PC-3 (cell line): ENCODE measurements at regions not wholly inside any gene's neighbourhood (a gene's known extent, or its start where the extent isn't known, plus 50 kb on each side); places are given as distances from the start of the nearest gene placed in this dataset.

Experiments used
- ATAC-seq: fragments of 200-7000 bp; cut with Tn5 transposase; 2 replicates; pipeline ENCODE4 v1.9.1; 2020; ENCODE audit warnings: mild to moderate bottlenecking, moderate library complexity
- BruUV-seq: library from RNA; stranded (reverse); fragments of 400-500 nt; replicated peaks from 2 replicates; lab custom pipeline; 2021; lab: Mats Ljungman, UMichigan
- CTCF ChIA-PET: fragments of 300-600 bp; sonication (Branson Sonifier 250); formaldehyde crosslinking; loops from one replicate; lab custom pipeline; 2022; ENCODE audit warnings: antibody characterized with exemption; lab: Charles Lee
- POLR2A ChIA-PET: fragments of 300-600 bp; sonication (Branson Sonifier 250); formaldehyde crosslinking; loops from one replicate; lab custom pipeline; 2022; ENCODE audit warnings: antibody characterized with exemption; ENCODE audit not compliant: unreplicated experiment; lab: Charles Lee
- DNase-seq: peaks from one replicate; pipeline ENCODE4 v3.0.0-alpha.2; 2015
- H2AFZ ChIP-seq: fragments of 300-600 bp; sonication (generic); 2 replicates; pipeline ENCODE4 v1.6.0; 2016; ENCODE audit warnings: antibody characterized with exemption, low read length
- H3F3A ChIP-seq: fragments of 300-600 bp; sonication (generic); one replicate; pipeline ENCODE4 v1.6.0; 2017; ENCODE audit warnings: antibody characterized with exemption, low read length, control low read depth, mild to moderate bottlenecking; ENCODE audit not compliant: unreplicated experiment
- H3K27ac ChIP-seq: fragments of 300-600 bp; sonication (generic); 2 replicates; pipeline ENCODE4 v1.5.1; 2016; ENCODE audit warnings: mild to moderate bottlenecking, low read length
- H3K27me3 ChIP-seq: fragments of 300-600 bp; sonication (generic); 2 replicates; pipeline ENCODE4 v1.6.1; 2016; ENCODE audit warnings: low read length, mixed read lengths
- H3K36me3 ChIP-seq: fragments of 300-600 bp; sonication (generic); 2 replicates; pipeline ENCODE4 v1.6.1; 2016; ENCODE audit warnings: low read depth, mixed run types, low read length, mixed read lengths
- H3K4me1 ChIP-seq: fragments of 300-600 bp; sonication (generic); 2 replicates; pipeline ENCODE4 v1.5.1; 2016; ENCODE audit warnings: low read length; ENCODE audit not compliant: insufficient read depth
- H3K4me2 ChIP-seq: fragments of 300-600 bp; sonication (generic); 2 replicates; pipeline ENCODE4 v1.6.0; 2016; ENCODE audit warnings: low read length
- H3K4me3 ChIP-seq: fragments of 300-600 bp; sonication (generic); 2 replicates; pipeline ENCODE4 v1.5.1; 2016; ENCODE audit warnings: mild to moderate bottlenecking, low read length, mixed read lengths
- H3K79me2 ChIP-seq: fragments of 300-600 bp; sonication (generic); 2 replicates; pipeline ENCODE4 v1.6.1; 2017; ENCODE audit warnings: low read length, mixed read lengths
- H3K9ac ChIP-seq: fragments of 300-600 bp; sonication (generic); 2 replicates; pipeline ENCODE4 v1.6.0; 2016; ENCODE audit warnings: mild to moderate bottlenecking, low read length
- H3K9me2 ChIP-seq: fragments of 300-600 bp; sonication (generic); replicated peaks from 2 replicates; pipeline ENCODE4 v1.6.1; 2016; ENCODE audit warnings: mixed run types, low read length, mixed read lengths
- H3K9me3 ChIP-seq: fragments of 300-600 bp; sonication (generic); 2 replicates; pipeline ENCODE4 v1.6.1; 2016; ENCODE audit warnings: low read length, mixed read lengths
- H4K20me1 ChIP-seq: fragments of 300-600 bp; sonication (generic); 2 replicates; pipeline ENCODE4 v1.6.1; 2016; ENCODE audit warnings: low read length, mixed read lengths
- EZH2 ChIP-seq: fragments of 300-600 bp; sonication (generic); IDR thresholded peaks from one replicate; pipeline ENCODE4 v1.6.1; 2017; ENCODE audit warnings: antibody characterized with exemption, mild to moderate bottlenecking, low read length; ENCODE audit not compliant: unreplicated experiment
- EZH2phosphoT487 ChIP-seq: fragments of 300-600 bp; sonication (generic); IDR thresholded peaks from 2 replicates; pipeline ENCODE4 v1.6.1; 2018; ENCODE audit warnings: mild to moderate bottlenecking, antibody characterized with exemption, low read length, borderline replicate concordance
- intact Hi-C: fragments of 100-400 bp; cut with micrococcal nuclease; formaldehyde crosslinking; loops from 2 replicates; pipeline ENCODE4 v1.9.0; 2023
- TF ChIP-seq, protein P1 (sequence below): fragments of 300-600 bp; sonication (generic); conservative IDR thresholded peaks from 2 replicates; pipeline ENCODE4 v1.5.1; 2017; ENCODE audit warnings: antibody characterized with exemption, low read depth, mild to moderate bottlenecking, low read length

DNA sequence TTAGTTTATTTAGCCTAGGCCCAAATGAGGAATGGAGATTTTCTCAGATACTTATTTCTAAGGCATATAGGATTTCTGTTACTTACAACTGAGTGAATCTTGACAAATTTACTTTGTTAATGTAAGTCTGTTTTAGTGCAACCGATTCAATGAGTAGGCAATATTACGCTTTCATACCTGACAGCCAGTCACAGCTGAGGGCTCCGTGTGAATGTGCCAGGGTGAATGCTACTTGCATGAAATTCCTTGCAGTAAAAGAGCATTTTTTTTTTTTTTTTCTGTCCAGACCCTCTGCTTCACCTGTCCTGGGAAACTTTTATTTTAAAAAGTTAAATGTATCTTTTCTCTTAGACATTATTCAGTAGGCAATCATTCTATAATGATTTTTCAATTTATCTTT, 1100.0 kb downstream of the FAT4 start:
- H3F3A ChIP-seq: no peaks in the 10 kb centered on the region
- H3K79me2 ChIP-seq: no peaks in the 10 kb centered on the region
- no peaks in the 10 kb centered on the region for H3K36me3 ChIP-seq
- no peak overlapping the region for H3K27ac ChIP-seq
- no peak overlapping the region for H2AFZ ChIP-seq
- POLR2A ChIA-PET: no interaction called here
- no peaks in the 10 kb centered on the region for H4K20me1 ChIP-seq
- no peaks in the 10 kb centered on the region for H3K9me2 ChIP-seq
- no peaks in the 10 kb centered on the region for H3K9me3 ChIP-seq
- H3K4me1 ChIP-seq: no peaks in the 10 kb centered on the region
- no peak overlapping the region for H3K9ac ChIP-seq
- no peaks in the 10 kb centered on the region for H3K27me3 ChIP-seq
- intact Hi-C loops: no loop called here
- H3K4me3 ChIP-seq: no peak overlapping the region
- ATAC-seq: no peak
- CTCF ChIA-PET: no interaction called here
- no peak for TF ChIP-seq EZH2
- TF ChIP-seq EZH2phosphoT487: no peak
- TF ChIP-seq, protein P1, sequence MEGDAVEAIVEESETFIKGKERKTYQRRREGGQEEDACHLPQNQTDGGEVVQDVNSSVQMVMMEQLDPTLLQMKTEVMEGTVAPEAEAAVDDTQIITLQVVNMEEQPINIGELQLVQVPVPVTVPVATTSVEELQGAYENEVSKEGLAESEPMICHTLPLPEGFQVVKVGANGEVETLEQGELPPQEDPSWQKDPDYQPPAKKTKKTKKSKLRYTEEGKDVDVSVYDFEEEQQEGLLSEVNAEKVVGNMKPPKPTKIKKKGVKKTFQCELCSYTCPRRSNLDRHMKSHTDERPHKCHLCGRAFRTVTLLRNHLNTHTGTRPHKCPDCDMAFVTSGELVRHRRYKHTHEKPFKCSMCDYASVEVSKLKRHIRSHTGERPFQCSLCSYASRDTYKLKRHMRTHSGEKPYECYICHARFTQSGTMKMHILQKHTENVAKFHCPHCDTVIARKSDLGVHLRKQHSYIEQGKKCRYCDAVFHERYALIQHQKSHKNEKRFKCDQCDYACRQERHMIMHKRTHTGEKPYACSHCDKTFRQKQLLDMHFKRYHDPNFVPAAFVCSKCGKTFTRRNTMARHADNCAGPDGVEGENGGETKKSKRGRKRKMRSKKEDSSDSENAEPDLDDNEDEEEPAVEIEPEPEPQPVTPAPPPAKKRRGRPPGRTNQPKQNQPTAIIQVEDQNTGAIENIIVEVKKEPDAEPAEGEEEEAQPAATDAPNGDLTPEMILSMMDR: no peak
- no peak overlapping the region for H3K4me2 ChIP-seq
- no peak for DNase-seq
- BruUV-seq: no TSS peak

DNA sequence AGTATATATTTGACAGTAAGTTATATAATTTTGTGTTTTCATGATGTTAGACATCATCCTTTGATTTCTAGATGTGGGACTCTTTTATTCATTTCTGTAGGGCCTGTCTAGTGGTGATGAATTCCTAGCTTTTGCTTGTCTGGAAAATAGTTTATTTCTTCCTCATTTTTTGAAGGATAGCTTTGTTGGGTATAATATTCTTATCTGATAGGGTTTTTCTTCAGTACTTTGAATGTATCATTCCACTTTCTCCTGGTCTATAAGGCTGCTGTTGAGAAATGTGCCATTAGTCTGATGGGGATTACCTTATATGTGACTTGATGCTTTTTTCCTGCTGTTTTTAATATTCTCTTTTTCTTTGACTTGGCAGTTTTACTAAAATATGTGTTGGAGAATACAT, 1104.5 kb downstream of the FAT4 start:
- intact Hi-C loops: no loop called here
- no peaks in the 10 kb centered on the region for H3F3A ChIP-seq
- H3K9ac ChIP-seq: no peak overlapping the region
- no peaks in the 10 kb centered on the region for H3K79me2 ChIP-seq
- no peaks in the 10 kb centered on the region for H3K9me3 ChIP-seq
- H3K4me1 ChIP-seq: no peaks in the 10 kb centered on the region
- no peaks in the 10 kb centered on the region for H3K27me3 ChIP-seq
- BruUV-seq: no TSS peak
- POLR2A ChIA-PET: no interaction called here
- H3K9me2 ChIP-seq: no peaks in the 10 kb centered on the region
- H2AFZ ChIP-seq: no peak overlapping the region
- H3K4me3 ChIP-seq: no peak overlapping the region
- ATAC-seq (no peak), DNase-seq (no peak)
- TF ChIP-seq EZH2phosphoT487: no peak
- no peak overlapping the region for H3K27ac ChIP-seq
- CTCF ChIA-PET: no interaction called here
- no peak overlapping the region for H3K4me2 ChIP-seq
- no peaks in the 10 kb centered on the region for H4K20me1 ChIP-seq
- no peaks in the 10 kb centered on the region for H3K36me3 ChIP-seq

DNA sequence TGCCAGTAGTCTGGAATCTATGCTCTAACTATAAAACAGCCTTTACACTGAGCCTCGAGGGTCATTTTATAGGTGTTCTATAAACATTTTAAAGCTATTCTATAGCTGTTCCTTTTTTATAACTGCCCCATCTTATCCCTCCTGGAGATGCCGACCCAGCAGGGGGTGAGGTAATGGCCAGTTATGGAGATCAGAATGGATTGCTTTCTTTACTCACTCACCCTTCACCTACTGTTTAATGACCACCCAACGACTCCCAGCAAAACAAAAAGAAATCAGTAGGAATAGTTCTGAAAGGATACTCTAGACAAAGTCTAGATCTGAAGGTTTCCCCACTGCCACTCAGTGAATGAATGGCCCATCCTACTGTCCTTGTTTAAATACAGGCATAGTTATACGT, 1113.1 kb downstream of the FAT4 start:
- Histone ChIP-seq H3K27ac (no peak overlapping the region), H3K79me2 (no peaks in the 10 kb centered on the region), H3K4me1 (no peaks in the 10 kb centered on the region), H3K4me3 (no peak overlapping the region), H3F3A (no peaks in the 10 kb centered on the region), H2AFZ (no peak overlapping the region), H3K9ac (no peak overlapping the region), H3K4me2 (no peak overlapping the region), H3K27me3 (no peaks in the 10 kb centered on the region), H3K36me3 (no peaks in the 10 kb centered on the region), H3K9me3 (no peaks in the 10 kb centered on the region), H4K20me1 (no peaks in the 10 kb centered on the region), H3K9me2 (no peaks in the 10 kb centered on the region)
- intact Hi-C loops: no loop called here
- TF ChIP-seq, protein P1: no peak
- ChIA-PET POLR2A (no interaction called here), CTCF (no interaction called here)
- no TSS peak for BruUV-seq
- ATAC-seq (no peak), DNase-seq (no peak)
